ENCODE measurements at regions not wholly inside any gene's neighbourhood (a gene's known extent, or its start where the extent isn't known, plus 50 kb on each side); places are given as distances from the start of the nearest gene placed in this dataset.
A peak's percentile ranks its signal among the peaks of the same experiment; 100 is the strongest.

DNA sequence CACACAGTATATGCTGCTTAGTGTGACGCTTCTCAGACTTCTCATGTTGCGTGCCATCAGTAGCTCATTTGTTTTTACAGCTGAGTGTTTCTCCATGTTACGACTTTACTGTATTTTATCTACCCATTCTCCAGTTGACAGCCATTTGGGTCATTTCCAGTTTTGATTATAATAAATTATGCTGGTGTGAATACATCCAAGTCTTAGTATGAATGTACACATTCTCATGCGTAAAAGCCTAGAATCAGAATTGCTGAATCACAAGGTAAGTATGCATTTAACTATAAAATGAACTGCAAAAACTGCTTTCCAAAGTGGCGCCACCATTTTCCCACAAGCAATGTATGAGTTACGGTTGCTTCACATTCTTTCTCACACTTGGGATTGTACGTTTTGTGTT, 184.2 kb upstream of the SLC35G4 start:
- Mint-ChIP-seq H3K9me3 (no peaks in the 10 kb centered on the region), H3K4me1 (no peaks in the 10 kb centered on the region), H3K4me3 (no peak overlapping the region), H3K36me3 (ENCODE audit: low read depth) (no peaks in the 10 kb centered on the region), H3K27me3 (ENCODE audit: insufficient read depth, low read depth, poor library complexity) (peaks cover 2% of the 10 kb centered on the region), H3K27ac (no peak overlapping the region)
- Histone ChIP-seq H3K36me3 (ENCODE audit: insufficient read depth) (no peaks in the 10 kb centered on the region), H3F3A (replicated peaks; ENCODE audit: low read depth) (no peaks in the 10 kb centered on the region), H3K4me1 (ENCODE audit: insufficient read depth) (no peaks in the 10 kb centered on the region), H3K9me2 (ENCODE audit: insufficient read depth) (peaks cover 7% of the 10 kb centered on the region; the same call in 1 of the 2 replicates), H3K27me3 (ENCODE audit: insufficient read depth) (no peaks in the 10 kb centered on the region), H2AFZ (peak overlapping the region; percentile 26; the same call in 1 of the 2 replicates), H3K27ac (ENCODE audit: low read depth) (no peak overlapping the region), H4K20me1 (replicated peaks; ENCODE audit: insufficient read depth) (no peaks in the 10 kb centered on the region), H3K4me3 (no peak overlapping the region), H3K79me2 (replicated peaks; ENCODE audit: insufficient read depth) (no peaks in the 10 kb centered on the region), H3K4me2 (no peak overlapping the region)
- DNase-seq (ENCODE audit: low spot score) (no peak), ATAC-seq (no peak)
- TF ChIP-seq NANOG (IDR thresholded peaks at IDR 0.05; ENCODE audit: borderline replicate concordance) = no peak
- TF ChIP-seq, protein P1, sequence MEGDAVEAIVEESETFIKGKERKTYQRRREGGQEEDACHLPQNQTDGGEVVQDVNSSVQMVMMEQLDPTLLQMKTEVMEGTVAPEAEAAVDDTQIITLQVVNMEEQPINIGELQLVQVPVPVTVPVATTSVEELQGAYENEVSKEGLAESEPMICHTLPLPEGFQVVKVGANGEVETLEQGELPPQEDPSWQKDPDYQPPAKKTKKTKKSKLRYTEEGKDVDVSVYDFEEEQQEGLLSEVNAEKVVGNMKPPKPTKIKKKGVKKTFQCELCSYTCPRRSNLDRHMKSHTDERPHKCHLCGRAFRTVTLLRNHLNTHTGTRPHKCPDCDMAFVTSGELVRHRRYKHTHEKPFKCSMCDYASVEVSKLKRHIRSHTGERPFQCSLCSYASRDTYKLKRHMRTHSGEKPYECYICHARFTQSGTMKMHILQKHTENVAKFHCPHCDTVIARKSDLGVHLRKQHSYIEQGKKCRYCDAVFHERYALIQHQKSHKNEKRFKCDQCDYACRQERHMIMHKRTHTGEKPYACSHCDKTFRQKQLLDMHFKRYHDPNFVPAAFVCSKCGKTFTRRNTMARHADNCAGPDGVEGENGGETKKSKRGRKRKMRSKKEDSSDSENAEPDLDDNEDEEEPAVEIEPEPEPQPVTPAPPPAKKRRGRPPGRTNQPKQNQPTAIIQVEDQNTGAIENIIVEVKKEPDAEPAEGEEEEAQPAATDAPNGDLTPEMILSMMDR (conservative IDR thresholded peaks at IDR 0.05; ENCODE audit: low read depth in 2 of 2) = no peak
- TF ChIP-seq ZNF114 (CRISPR knock-in tag; IDR thresholded peaks at IDR 0.05) = no peak
- TF ChIP-seq, protein P2, sequence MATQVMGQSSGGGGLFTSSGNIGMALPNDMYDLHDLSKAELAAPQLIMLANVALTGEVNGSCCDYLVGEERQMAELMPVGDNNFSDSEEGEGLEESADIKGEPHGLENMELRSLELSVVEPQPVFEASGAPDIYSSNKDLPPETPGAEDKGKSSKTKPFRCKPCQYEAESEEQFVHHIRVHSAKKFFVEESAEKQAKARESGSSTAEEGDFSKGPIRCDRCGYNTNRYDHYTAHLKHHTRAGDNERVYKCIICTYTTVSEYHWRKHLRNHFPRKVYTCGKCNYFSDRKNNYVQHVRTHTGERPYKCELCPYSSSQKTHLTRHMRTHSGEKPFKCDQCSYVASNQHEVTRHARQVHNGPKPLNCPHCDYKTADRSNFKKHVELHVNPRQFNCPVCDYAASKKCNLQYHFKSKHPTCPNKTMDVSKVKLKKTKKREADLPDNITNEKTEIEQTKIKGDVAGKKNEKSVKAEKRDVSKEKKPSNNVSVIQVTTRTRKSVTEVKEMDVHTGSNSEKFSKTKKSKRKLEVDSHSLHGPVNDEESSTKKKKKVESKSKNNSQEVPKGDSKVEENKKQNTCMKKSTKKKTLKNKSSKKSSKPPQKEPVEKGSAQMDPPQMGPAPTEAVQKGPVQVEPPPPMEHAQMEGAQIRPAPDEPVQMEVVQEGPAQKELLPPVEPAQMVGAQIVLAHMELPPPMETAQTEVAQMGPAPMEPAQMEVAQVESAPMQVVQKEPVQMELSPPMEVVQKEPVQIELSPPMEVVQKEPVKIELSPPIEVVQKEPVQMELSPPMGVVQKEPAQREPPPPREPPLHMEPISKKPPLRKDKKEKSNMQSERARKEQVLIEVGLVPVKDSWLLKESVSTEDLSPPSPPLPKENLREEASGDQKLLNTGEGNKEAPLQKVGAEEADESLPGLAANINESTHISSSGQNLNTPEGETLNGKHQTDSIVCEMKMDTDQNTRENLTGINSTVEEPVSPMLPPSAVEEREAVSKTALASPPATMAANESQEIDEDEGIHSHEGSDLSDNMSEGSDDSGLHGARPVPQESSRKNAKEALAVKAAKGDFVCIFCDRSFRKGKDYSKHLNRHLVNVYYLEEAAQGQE (IDR thresholded peaks at IDR 0.05; ENCODE audit: unreplicated experiment) = no peak
- TF ChIP-seq, protein P3, sequence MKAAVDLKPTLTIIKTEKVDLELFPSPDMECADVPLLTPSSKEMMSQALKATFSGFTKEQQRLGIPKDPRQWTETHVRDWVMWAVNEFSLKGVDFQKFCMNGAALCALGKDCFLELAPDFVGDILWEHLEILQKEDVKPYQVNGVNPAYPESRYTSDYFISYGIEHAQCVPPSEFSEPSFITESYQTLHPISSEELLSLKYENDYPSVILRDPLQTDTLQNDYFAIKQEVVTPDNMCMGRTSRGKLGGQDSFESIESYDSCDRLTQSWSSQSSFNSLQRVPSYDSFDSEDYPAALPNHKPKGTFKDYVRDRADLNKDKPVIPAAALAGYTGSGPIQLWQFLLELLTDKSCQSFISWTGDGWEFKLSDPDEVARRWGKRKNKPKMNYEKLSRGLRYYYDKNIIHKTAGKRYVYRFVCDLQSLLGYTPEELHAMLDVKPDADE (IDR thresholded peaks at IDR 0.05) = no peak
- TF ChIP-seq EZH2 (IDR thresholded peaks at IDR 0.05; ENCODE audit: low read depth, unreplicated experiment) = no peak
- TF ChIP-seq CREB1 (CRISPR knock-in tag; IDR thresholded peaks at IDR 0.05; ENCODE audit: low read depth) = no peak
- no peak for TF ChIP-seq POLR2AphosphoS5 (IDR thresholded peaks at IDR 0.05; ENCODE audit: low read depth)
- TF ChIP-seq JUNB (IDR thresholded peaks at IDR 0.05; ENCODE audit: unreplicated experiment) = no peak
- no peak for TF ChIP-seq ZNF331 (CRISPR knock-in tag; IDR thresholded peaks at IDR 0.05; ENCODE audit: low read depth)
- no peak for TF ChIP-seq STAT1 (IDR thresholded peaks at IDR 0.05; ENCODE audit: unreplicated experiment)
- no peak for TF ChIP-seq EZH2phosphoT487 (IDR thresholded peaks at IDR 0.05; ENCODE audit: unreplicated experiment)
- TF ChIP-seq, protein P4, sequence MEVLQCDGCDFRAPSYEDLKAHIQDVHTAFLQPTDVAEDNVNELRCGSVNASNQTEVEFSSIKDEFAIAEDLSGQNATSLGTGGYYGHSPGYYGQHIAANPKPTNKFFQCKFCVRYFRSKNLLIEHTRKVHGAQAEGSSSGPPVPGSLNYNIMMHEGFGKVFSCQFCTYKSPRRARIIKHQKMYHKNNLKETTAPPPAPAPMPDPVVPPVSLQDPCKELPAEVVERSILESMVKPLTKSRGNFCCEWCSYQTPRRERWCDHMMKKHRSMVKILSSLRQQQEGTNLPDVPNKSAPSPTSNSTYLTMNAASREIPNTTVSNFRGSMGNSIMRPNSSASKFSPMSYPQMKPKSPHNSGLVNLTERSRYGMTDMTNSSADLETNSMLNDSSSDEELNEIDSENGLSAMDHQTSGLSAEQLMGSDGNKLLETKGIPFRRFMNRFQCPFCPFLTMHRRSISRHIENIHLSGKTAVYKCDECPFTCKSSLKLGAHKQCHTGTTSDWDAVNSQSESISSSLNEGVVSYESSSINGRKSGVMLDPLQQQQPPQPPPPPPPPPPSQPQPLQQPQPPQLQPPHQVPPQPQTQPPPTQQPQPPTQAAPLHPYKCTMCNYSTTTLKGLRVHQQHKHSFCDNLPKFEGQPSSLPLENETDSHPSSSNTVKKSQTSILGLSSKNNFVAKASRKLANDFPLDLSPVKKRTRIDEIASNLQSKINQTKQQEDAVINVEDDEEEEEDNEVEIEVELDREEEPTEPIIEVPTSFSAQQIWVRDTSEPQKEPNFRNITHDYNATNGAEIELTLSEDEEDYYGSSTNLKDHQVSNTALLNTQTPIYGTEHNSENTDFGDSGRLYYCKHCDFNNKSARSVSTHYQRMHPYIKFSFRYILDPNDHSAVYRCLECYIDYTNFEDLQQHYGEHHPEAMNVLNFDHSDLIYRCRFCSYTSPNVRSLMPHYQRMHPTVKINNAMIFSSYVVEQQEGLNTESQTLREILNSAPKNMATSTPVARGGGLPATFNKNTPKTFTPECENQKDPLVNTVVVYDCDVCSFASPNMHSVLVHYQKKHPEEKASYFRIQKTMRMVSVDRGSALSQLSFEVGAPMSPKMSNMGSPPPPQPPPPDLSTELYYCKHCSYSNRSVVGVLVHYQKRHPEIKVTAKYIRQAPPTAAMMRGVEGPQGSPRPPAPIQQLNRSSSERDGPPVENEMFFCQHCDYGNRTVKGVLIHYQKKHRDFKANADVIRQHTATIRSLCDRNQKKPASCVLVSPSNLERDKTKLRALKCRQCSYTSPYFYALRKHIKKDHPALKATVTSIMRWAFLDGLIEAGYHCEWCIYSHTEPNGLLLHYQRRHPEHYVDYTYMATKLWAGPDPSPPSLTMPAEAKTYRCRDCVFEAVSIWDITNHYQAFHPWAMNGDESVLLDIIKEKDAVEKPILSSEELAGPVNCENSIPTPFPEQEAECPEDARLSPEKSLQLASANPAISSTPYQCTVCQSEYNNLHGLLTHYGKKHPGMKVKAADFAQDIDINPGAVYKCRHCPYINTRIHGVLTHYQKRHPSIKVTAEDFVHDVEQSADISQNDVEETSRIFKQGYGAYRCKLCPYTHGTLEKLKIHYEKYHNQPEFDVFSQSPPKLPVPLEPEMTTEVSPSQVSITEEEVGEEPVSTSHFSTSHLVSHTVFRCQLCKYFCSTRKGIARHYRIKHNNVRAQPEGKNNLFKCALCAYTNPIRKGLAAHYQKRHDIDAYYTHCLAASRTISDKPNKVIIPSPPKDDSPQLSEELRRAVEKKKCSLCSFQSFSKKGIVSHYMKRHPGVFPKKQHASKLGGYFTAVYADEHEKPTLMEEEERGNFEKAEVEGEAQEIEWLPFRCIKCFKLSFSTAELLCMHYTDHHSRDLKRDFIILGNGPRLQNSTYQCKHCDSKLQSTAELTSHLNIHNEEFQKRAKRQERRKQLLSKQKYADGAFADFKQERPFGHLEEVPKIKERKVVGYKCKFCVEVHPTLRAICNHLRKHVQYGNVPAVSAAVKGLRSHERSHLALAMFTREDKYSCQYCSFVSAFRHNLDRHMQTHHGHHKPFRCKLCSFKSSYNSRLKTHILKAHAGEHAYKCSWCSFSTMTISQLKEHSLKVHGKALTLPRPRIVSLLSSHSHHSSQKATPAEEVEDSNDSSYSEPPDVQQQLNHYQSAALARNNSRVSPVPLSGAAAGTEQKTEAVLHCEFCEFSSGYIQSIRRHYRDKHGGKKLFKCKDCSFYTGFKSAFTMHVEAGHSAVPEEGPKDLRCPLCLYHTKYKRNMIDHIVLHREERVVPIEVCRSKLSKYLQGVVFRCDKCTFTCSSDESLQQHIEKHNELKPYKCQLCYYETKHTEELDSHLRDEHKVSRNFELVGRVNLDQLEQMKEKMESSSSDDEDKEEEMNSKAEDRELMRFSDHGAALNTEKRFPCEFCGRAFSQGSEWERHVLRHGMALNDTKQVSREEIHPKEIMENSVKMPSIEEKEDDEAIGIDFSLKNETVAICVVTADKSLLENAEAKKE (CRISPR knock-in tag; IDR thresholded peaks at IDR 0.05) = no peak
